Retinal pigment epithelial cell (primary cell): ENCODE measurements at regions not wholly inside any gene's neighbourhood (a gene's known extent, or its start where the extent isn't known, plus 50 kb on each side); places are given as distances from the start of the nearest gene placed in this dataset.

Source experiments
- DNase-seq: peaks from one replicate; pipeline ENCODE4 v3.0.0-alpha.2; 2010; ENCODE audit warnings: low read depth
- H3K4me3 ChIP-seq: 2 replicates; pipeline ENCODE4 v1.5.1; 2011; ENCODE audit warnings: mild to moderate bottlenecking, low read length, control low read depth, moderate library complexity
- TF ChIP-seq, protein P1 (sequence below): conservative IDR thresholded peaks from 2 replicates; pipeline ENCODE4 v1.5.1; 2011; ENCODE audit warnings: low read depth, low read length, control low read depth, inconsistent platforms

DNA sequence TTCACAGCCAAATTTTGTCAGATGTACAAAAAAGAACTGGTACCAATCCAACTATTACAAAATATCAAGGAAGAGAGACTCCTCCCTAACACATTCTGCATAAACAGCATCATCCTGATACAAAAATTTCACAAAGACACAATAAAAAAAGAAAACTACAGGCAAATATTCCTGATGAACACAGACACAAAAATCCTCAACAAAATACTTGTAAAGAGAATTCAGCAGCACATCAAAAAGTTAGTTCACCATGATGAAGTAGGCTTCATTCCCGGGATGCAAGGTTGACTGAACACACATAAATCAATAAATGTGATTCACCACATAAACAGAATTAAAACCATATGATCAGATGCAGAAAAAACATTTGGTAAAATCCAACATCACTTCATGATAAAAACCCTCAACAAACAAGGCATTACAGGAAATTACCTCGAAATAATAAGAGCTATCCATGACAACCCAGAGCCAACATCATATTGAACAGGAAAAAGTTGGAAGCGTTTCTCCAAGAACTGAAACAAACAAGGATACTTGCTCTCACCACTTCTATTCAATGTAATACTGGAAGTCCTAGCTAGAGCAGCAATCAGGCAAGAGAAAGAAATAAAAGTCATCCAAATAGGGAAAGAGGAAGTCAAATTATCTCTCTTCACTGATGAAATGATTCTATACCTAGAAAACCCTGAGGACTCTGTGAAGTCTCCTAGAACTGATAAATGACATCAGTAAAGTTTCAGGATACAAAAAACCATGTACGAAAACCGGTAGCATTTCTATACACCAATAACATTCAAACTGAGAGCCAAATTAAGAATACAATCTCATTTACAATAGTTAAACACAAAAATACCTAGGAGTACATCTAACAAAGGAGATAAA lies 223.1 kb downstream of the REEP3 start:
- TF ChIP-seq, protein P1, sequence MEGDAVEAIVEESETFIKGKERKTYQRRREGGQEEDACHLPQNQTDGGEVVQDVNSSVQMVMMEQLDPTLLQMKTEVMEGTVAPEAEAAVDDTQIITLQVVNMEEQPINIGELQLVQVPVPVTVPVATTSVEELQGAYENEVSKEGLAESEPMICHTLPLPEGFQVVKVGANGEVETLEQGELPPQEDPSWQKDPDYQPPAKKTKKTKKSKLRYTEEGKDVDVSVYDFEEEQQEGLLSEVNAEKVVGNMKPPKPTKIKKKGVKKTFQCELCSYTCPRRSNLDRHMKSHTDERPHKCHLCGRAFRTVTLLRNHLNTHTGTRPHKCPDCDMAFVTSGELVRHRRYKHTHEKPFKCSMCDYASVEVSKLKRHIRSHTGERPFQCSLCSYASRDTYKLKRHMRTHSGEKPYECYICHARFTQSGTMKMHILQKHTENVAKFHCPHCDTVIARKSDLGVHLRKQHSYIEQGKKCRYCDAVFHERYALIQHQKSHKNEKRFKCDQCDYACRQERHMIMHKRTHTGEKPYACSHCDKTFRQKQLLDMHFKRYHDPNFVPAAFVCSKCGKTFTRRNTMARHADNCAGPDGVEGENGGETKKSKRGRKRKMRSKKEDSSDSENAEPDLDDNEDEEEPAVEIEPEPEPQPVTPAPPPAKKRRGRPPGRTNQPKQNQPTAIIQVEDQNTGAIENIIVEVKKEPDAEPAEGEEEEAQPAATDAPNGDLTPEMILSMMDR = no peak
- DNase-seq = no peak
- H3K4me3 ChIP-seq = no peak overlapping the region

DNA sequence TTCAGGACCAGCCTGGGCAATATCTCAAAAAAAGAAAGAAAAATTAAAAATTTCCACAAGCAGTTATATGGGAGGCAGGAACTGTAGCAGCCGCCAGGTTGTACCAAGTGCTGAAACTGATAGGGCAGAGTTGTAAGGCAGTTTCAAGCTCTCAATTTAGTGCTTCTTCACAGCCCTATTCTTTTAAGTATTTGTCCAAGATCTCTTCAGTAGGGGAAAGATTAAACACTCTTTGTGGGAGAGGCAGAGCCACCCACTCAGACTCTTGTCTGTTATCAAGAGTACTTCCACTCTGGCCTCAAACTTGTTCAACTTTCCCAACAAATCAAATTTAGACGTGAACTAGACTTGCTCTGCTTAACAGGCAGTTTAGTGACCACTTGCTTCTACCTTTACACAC lies 228.7 kb downstream of the REEP3 start:
- TF ChIP-seq, protein P1 = no peak
- no peak for DNase-seq
- H3K4me3 ChIP-seq = no peak overlapping the region

DNA sequence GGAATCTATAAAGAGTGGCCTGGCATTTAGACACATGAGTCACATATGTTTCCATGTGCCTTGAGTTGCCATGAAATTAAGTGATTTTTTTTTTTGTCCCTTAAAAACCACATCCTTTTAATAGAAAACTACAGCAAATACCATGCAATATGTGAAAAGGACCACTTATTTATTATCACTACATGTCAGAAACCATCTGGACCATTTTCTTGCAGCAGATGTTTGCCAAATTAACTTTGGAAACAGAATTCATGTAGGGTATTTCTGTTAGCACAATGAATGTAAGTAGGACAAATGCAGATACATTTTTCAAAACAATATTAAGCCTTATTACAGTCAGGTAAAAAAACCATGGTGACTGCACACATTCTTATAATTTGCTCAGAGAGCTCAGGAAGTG lies 230.6 kb downstream of the REEP3 start:
- TF ChIP-seq, protein P1 = no peak
- no peak overlapping the region for H3K4me3 ChIP-seq
- DNase-seq = no peak

DNA sequence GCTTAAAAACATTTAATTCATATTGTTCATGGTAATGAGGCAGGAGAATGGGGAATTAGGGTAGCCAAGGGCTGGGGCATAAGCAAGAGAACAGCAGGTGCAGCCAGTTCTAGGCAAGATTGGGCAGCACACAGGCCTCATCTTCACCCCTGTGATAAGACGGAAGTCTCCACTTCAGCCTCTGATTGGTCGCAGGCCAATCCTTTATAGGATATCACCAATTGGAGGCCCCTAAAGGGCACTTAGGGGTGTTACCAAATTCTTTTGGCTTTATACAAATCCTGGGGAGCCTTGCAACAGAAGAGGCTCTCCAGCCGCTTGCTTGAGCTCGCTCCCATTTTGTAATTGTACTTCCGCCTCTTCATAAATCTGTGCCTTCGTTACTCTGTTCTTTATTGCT lies 231.1 kb downstream of the REEP3 start:
- H3K4me3 ChIP-seq = no peak overlapping the region
- no peak for DNase-seq
- TF ChIP-seq, protein P1 = no peak

DNA sequence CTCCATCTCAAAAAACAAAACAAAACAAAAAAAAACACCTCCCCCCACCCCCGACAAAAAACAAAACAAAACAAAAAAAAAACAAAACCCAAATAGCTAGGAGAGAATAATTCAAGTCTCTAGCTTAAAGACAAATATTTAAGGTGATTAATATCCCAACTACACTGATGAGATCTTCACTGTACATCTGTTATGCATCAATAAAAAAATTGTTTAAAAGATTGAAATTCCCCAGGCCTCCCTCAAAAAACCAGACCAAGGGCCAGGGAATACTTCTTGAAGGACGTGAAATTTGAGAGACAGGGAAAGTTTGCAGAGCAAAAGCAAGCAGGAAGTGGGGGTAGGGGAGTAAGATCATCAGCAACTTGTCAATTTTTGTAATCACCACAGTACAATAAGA lies 232.6 kb downstream of the REEP3 start:
- TF ChIP-seq, protein P1 = no peak
- DNase-seq = no peak
- no peak overlapping the region for H3K4me3 ChIP-seq

DNA sequence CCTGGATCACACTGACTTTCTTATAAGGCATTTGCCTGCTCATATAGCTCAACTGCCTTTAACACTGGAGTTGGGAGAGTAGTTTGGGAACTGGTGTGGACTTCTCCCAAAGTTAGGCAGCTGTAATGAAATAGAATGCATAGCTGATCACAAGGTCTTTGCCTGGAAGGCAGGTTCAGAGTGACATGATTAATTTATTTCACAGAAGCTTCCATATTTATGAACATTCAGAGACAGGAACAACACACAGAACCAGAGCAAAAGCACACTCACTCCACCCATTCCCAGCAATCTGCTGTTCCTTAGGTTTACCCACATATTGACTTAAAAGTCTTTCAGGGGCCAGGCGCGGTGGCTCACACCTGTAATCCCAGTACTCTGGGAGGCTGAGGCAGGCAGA lies 234.2 kb downstream of the REEP3 start:
- no peak overlapping the region for H3K4me3 ChIP-seq
- no peak for DNase-seq
- TF ChIP-seq, protein P1 = no peak

DNA sequence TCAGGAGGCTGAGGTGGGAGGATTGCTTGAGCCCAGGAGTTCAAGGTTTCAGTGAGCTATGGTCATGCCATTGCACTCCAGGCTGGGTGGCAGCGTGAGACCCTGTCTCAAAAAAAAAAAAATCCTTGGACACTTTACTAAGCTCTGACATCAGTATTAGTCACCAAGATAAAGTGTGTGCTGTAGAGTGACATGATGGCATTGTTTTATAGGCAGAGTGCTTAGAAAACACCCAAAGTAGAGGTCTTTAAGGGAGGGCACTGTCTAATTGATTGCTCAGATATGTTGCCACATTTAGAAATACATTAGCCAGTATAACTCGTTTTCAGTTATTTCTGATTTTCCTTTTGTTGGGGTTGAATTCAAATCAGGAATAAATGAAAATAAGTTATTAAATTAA lies 235.9 kb downstream of the REEP3 start:
- TF ChIP-seq, protein P1 = no peak
- DNase-seq = no peak
- no peak overlapping the region for H3K4me3 ChIP-seq
